ENCODE measurements at regions not wholly inside any gene's neighbourhood (a gene's known extent, or its start where the extent isn't known, plus 50 kb on each side); places are given as distances from the start of the nearest gene placed in this dataset.

DNA sequence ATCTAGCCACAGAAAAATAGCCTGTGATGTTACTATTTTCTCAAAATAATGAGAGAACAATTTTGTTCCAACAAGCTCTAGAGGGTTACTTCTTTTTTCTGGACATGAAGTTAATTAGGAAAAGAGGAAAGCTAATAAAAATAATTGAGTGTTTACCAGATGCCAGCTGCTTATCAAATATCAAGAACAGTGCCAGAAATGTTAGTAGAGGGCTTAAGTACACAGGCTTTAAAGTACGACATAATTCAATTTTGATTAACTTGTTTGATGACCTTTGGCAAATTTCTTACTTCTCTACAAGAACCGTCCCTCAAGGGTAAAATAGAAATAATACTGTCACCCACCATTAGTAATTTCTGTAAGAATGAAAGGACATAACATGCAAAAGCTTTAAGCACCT lies 977.0 kb downstream of the FSTL5 start:
- Histone ChIP-seq H2BK5ac (ENCODE audit: low read depth, low read length, poor library complexity) (no peak overlapping the region), H3K27me3 (ENCODE audit: insufficient read depth, low read length) (no peaks in the 10 kb centered on the region), H3K27ac (ENCODE audit: low read depth, low read length) (no peak overlapping the region), H2AK5ac (ENCODE audit: low read length) (no peak overlapping the region), H3K36me3 (ENCODE audit: control insufficient read depth in 1 of 2, insufficient read depth in 2 of 2, low read length in 2 of 2) (no peaks in the 10 kb centered on the region), H4K91ac (ENCODE audit: low read depth, low read length) (no peak overlapping the region), H3K9me3 (ENCODE audit: insufficient read depth, low read depth, low read length) (no peaks in the 10 kb centered on the region), H3K23ac (ENCODE audit: low read length) (no peak overlapping the region), H3K4me2 (ENCODE audit: low read length) (no peak overlapping the region), H3K18ac (ENCODE audit: low read length) (no peak overlapping the region), H4K12ac (ENCODE audit: low read depth, low read length) (no peak overlapping the region), H3K79me1 (ENCODE audit: low read length) (no peaks in the 10 kb centered on the region), H3K4me1 (ENCODE audit: control insufficient read depth in 1 of 2, insufficient read depth in 2 of 2, low read length in 2 of 2) (no peaks in the 10 kb centered on the region), H3K4ac (ENCODE audit: low read depth, low read length) (no peak overlapping the region), H3K9ac (ENCODE audit: low read length) (no peak overlapping the region), H3K79me2 (ENCODE audit: control insufficient read depth, insufficient read depth, low read length, poor library complexity) (no peaks in the 10 kb centered on the region), H2AFZ (ENCODE audit: insufficient read depth, low read length, poor library complexity) (no peak overlapping the region), H3K4me3 (ENCODE audit: low read depth, low read length) (no peak overlapping the region), H4K8ac (ENCODE audit: low read depth, low read length) (no peak overlapping the region), H2BK120ac (ENCODE audit: insufficient read depth, low read length, poor library complexity) (no peak overlapping the region), H2BK12ac (ENCODE audit: low read length) (no peak overlapping the region), H3K14ac (ENCODE audit: low read length) (no peak overlapping the region)
- WGBS (ENCODE audit: extremely low coverage, insufficient coverage, insufficient read length): no CpG with 5 or more reads among the region's 2 CpGs
- DNase-seq: no peak

DNA sequence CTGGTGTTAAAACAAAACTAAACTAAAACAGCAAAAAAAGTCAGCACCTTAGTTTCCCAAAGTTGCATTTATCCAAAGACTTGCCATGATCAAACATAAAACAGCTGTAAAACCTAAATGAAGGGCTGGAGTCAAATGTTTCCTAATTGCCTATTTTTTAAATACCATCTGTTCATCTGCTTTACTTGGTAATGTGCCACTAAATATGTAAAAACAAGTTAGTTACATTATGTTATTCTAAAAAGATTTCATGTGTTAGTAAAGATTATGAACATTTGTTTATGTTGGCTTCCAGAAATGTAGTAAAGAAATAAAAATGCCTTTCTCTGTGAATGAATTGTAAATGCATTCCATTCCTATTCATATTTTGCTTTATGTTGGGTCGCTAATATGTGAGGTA lies 977.8 kb downstream of the FSTL5 start:
- Histone ChIP-seq H3K18ac (ENCODE audit: low read length) (no peak overlapping the region), H3K9me3 (ENCODE audit: insufficient read depth, low read depth, low read length) (no peaks in the 10 kb centered on the region), H4K12ac (ENCODE audit: low read depth, low read length) (no peak overlapping the region), H3K4me2 (ENCODE audit: low read length) (no peak overlapping the region), H3K36me3 (ENCODE audit: control insufficient read depth in 1 of 2, insufficient read depth in 2 of 2, low read length in 2 of 2) (no peaks in the 10 kb centered on the region), H3K79me1 (ENCODE audit: low read length) (no peaks in the 10 kb centered on the region), H3K4me3 (ENCODE audit: low read depth, low read length) (no peak overlapping the region), H2BK120ac (ENCODE audit: insufficient read depth, low read length, poor library complexity) (no peak overlapping the region), H3K9ac (ENCODE audit: low read length) (no peak overlapping the region), H4K91ac (ENCODE audit: low read depth, low read length) (no peak overlapping the region), H4K8ac (ENCODE audit: low read depth, low read length) (no peak overlapping the region), H3K27ac (ENCODE audit: low read depth, low read length) (no peak overlapping the region), H3K27me3 (ENCODE audit: insufficient read depth, low read length) (no peaks in the 10 kb centered on the region), H3K14ac (ENCODE audit: low read length) (no peak overlapping the region), H3K4ac (ENCODE audit: low read depth, low read length) (no peak overlapping the region), H2AK5ac (ENCODE audit: low read length) (no peak overlapping the region), H2AFZ (ENCODE audit: insufficient read depth, low read length, poor library complexity) (no peak overlapping the region), H3K79me2 (ENCODE audit: control insufficient read depth, insufficient read depth, low read length, poor library complexity) (no peaks in the 10 kb centered on the region), H3K4me1 (ENCODE audit: control insufficient read depth in 1 of 2, insufficient read depth in 2 of 2, low read length in 2 of 2) (no peaks in the 10 kb centered on the region), H2BK12ac (ENCODE audit: low read length) (no peak overlapping the region), H3K23ac (ENCODE audit: low read length) (no peak overlapping the region), H2BK5ac (ENCODE audit: low read depth, low read length, poor library complexity) (no peak overlapping the region)
- DNase-seq: no peak
- WGBS (ENCODE audit: extremely low coverage, insufficient coverage, insufficient read length): no CpG with 5 or more reads among the region's 1 CpG

DNA sequence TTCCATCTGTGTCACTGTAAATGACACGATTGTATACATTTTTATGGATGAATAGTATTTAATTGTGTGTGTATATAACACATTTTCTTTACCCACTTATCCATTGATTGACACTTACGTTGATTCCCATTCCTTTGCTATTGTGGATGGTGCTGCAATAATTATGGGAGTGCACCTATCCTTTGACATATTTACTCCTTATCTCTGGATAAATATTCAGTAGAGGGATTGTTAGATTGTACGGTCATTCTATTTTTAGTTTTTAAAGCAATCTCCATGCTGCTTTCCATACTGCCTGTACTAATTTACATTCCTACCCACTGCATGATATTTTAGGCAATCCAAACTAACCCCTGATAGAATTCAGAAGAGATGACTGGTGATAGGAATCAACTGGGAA lies 980.1 kb downstream of the FSTL5 start:
- Histone ChIP-seq H3K9me3 (ENCODE audit: insufficient read depth, low read depth, low read length) (no peaks in the 10 kb centered on the region), H4K12ac (ENCODE audit: low read depth, low read length) (no peak overlapping the region), H3K4me1 (ENCODE audit: control insufficient read depth in 1 of 2, insufficient read depth in 2 of 2, low read length in 2 of 2) (no peaks in the 10 kb centered on the region), H3K14ac (ENCODE audit: low read length) (no peak overlapping the region), H3K79me2 (ENCODE audit: control insufficient read depth, insufficient read depth, low read length, poor library complexity) (no peaks in the 10 kb centered on the region), H3K4me2 (ENCODE audit: low read length) (no peak overlapping the region), H2BK120ac (ENCODE audit: insufficient read depth, low read length, poor library complexity) (no peak overlapping the region), H2AK5ac (ENCODE audit: low read length) (no peak overlapping the region), H4K8ac (ENCODE audit: low read depth, low read length) (no peak overlapping the region), H2BK5ac (ENCODE audit: low read depth, low read length, poor library complexity) (no peak overlapping the region), H3K18ac (ENCODE audit: low read length) (no peak overlapping the region), H2BK12ac (ENCODE audit: low read length) (no peak overlapping the region), H3K4ac (ENCODE audit: low read depth, low read length) (no peak overlapping the region), H3K27ac (ENCODE audit: low read depth, low read length) (no peak overlapping the region), H3K23ac (ENCODE audit: low read length) (no peak overlapping the region), H3K79me1 (ENCODE audit: low read length) (no peaks in the 10 kb centered on the region), H3K4me3 (ENCODE audit: low read depth, low read length) (no peak overlapping the region), H4K91ac (ENCODE audit: low read depth, low read length) (no peak overlapping the region), H3K27me3 (ENCODE audit: insufficient read depth, low read length) (no peaks in the 10 kb centered on the region), H2AFZ (ENCODE audit: insufficient read depth, low read length, poor library complexity) (no peak overlapping the region), H3K36me3 (ENCODE audit: control insufficient read depth in 1 of 2, insufficient read depth in 2 of 2, low read length in 2 of 2) (no peaks in the 10 kb centered on the region), H3K9ac (ENCODE audit: low read length) (no peak overlapping the region)
- WGBS (ENCODE audit: extremely low coverage, insufficient coverage, insufficient read length): no CpG with 5 or more reads among the region's 3 CpGs
- no peak for DNase-seq

DNA sequence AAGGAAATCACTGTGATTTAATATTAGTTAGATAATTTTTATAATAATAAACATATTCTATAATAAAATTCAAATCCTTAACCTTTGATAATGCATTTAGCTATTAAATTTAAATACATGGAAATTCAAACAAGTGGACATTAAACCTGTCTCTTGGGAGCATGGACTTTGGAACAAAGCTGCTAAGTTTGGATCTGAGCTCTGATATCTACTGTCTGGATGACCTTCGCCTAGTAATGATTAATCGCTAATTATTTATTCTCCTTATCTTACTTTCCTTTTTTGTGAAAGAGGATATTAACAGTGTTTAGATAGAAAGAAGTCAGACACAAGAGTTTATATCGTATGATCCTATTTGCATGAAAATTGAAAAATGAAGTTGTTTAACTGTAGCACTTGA lies 980.9 kb downstream of the FSTL5 start:
- WGBS (ENCODE audit: extremely low coverage, insufficient coverage, insufficient read length): no CpG with 5 or more reads among the region's 3 CpGs
- H2BK12ac ChIP-seq (ENCODE audit: low read length): no peak overlapping the region
- no peak overlapping the region for H3K14ac ChIP-seq (ENCODE audit: low read length)
- H3K23ac ChIP-seq (ENCODE audit: low read length): no peak overlapping the region
- H3K79me1 ChIP-seq (ENCODE audit: low read length): no peaks in the 10 kb centered on the region
- H3K4me1 ChIP-seq (ENCODE audit: control insufficient read depth in 1 of 2, insufficient read depth in 2 of 2, low read length in 2 of 2): no peaks in the 10 kb centered on the region
- H4K12ac ChIP-seq (ENCODE audit: low read depth, low read length): no peak overlapping the region
- no peak overlapping the region for H3K18ac ChIP-seq (ENCODE audit: low read length)
- no peak overlapping the region for H3K4ac ChIP-seq (ENCODE audit: low read depth, low read length)
- H3K27ac ChIP-seq (ENCODE audit: low read depth, low read length): no peak overlapping the region
- H3K9ac ChIP-seq (ENCODE audit: low read length): no peak overlapping the region
- no peaks in the 10 kb centered on the region for H3K36me3 ChIP-seq (ENCODE audit: control insufficient read depth in 1 of 2, insufficient read depth in 2 of 2, low read length in 2 of 2)
- DNase-seq: no peak
- no peak overlapping the region for H2AK5ac ChIP-seq (ENCODE audit: low read length)
- no peak overlapping the region for H3K4me3 ChIP-seq (ENCODE audit: low read depth, low read length)
- no peak overlapping the region for H2AFZ ChIP-seq (ENCODE audit: insufficient read depth, low read length, poor library complexity)
- no peak overlapping the region for H4K91ac ChIP-seq (ENCODE audit: low read depth, low read length)
- no peak overlapping the region for H2BK5ac ChIP-seq (ENCODE audit: low read depth, low read length, poor library complexity)
- no peaks in the 10 kb centered on the region for H3K27me3 ChIP-seq (ENCODE audit: insufficient read depth, low read length)
- no peak overlapping the region for H4K8ac ChIP-seq (ENCODE audit: low read depth, low read length)
- H2BK120ac ChIP-seq (ENCODE audit: insufficient read depth, low read length, poor library complexity): no peak overlapping the region
- H3K9me3 ChIP-seq (ENCODE audit: insufficient read depth, low read depth, low read length): no peaks in the 10 kb centered on the region
- no peak overlapping the region for H3K4me2 ChIP-seq (ENCODE audit: low read length)
- H3K79me2 ChIP-seq (ENCODE audit: control insufficient read depth, insufficient read depth, low read length, poor library complexity): no peaks in the 10 kb centered on the region
